Osteoblast (primary cell): ENCODE measurements at regions not wholly inside any gene's neighbourhood (a gene's known extent, or its start where the extent isn't known, plus 50 kb on each side); places are given as distances from the start of the nearest gene placed in this dataset.

Source experiments
- DNase-seq: peaks from one replicate; pipeline ENCODE4 v3.0.0; 2011; ENCODE audit warnings: low spot score, mixed read lengths; ENCODE audit not compliant: insufficient read length; ENCODE audit errors: missing footprints
- H2AFZ ChIP-seq: 2 replicates; pipeline ENCODE4 v1.6.0; 2011; ENCODE audit warnings: mild to moderate bottlenecking, low read length
- H3K27ac ChIP-seq: 2 replicates; pipeline ENCODE4 v1.5.1; 2011; ENCODE audit warnings: mild to moderate bottlenecking, low read depth, low read length, moderate library complexity
- H3K27me3 ChIP-seq: 2 replicates; pipeline ENCODE4 v1.6.0; 2012; ENCODE audit warnings: mild to moderate bottlenecking, control low read depth, inconsistent platforms, low read length, moderate library complexity; ENCODE audit not compliant: insufficient read depth
- H3K36me3 ChIP-seq: 2 replicates; pipeline ENCODE4 v1.5.1; 2011; ENCODE audit warnings: mild to moderate bottlenecking, low read length, control low read depth, moderate library complexity; ENCODE audit not compliant: insufficient read depth
- H3K4me1 ChIP-seq: 2 replicates; pipeline ENCODE4 v1.5.1; 2011; ENCODE audit warnings: mild to moderate bottlenecking, low read length, control low read depth, moderate library complexity; ENCODE audit not compliant: insufficient read depth
- H3K4me2 ChIP-seq: 2 replicates; pipeline ENCODE4 v1.6.0; 2011; ENCODE audit warnings: mild to moderate bottlenecking, low read length; ENCODE audit not compliant: insufficient read depth
- H3K4me3 ChIP-seq: fragments of 200-600 bp; sonication (generic); 3 replicates; pipeline ENCODE4 v1.5.1; 2012; ENCODE audit warnings: mild to moderate bottlenecking, low read length, inconsistent platforms; ENCODE audit not compliant: insufficient read depth
- H3K79me2 ChIP-seq: 2 replicates; pipeline ENCODE4 v1.6.0; 2012; ENCODE audit warnings: mild to moderate bottlenecking, low read length, control low read depth, inconsistent platforms; ENCODE audit not compliant: insufficient read depth
- H3K9me3 ChIP-seq: 2 replicates; pipeline ENCODE4 v1.5.1; 2011; ENCODE audit warnings: low read depth, low read length, control low read depth
- H4K20me1 ChIP-seq: 2 replicates; pipeline ENCODE4 v1.6.0; 2012; ENCODE audit warnings: mild to moderate bottlenecking, low read length, control low read depth; ENCODE audit not compliant: insufficient read depth
- TF ChIP-seq, protein P1 (sequence below): IDR thresholded peaks from 2 replicates; pipeline ENCODE4 v1.5.1; 2011; ENCODE audit warnings: mild to moderate bottlenecking, low read depth, low read length, moderate library complexity; ENCODE audit errors: extremely low read depth

DNA sequence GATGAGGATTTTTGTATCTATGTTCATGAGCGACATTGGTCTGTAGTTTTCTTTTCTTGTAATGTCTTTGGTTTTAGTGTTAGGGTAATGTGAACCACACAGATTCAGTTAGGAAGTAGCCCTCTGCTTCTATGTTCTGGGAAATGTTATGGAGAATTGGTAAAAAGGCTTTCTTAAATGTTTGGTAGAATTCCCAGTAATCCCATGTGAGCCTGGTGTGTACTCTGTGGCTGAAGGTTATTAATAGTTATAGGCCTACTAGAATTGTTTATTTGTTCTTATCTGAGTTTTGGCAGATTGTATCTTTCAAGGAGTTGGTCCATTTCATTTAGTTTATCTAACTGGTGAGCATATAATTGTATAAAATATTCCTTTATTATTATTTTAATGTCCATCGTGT, 484.6 kb upstream of the GHITM start:
- no peak overlapping the region for H2AFZ ChIP-seq
- H3K27me3 ChIP-seq, result no peaks in the 10 kb centered on the region
- TF ChIP-seq, protein P1, sequence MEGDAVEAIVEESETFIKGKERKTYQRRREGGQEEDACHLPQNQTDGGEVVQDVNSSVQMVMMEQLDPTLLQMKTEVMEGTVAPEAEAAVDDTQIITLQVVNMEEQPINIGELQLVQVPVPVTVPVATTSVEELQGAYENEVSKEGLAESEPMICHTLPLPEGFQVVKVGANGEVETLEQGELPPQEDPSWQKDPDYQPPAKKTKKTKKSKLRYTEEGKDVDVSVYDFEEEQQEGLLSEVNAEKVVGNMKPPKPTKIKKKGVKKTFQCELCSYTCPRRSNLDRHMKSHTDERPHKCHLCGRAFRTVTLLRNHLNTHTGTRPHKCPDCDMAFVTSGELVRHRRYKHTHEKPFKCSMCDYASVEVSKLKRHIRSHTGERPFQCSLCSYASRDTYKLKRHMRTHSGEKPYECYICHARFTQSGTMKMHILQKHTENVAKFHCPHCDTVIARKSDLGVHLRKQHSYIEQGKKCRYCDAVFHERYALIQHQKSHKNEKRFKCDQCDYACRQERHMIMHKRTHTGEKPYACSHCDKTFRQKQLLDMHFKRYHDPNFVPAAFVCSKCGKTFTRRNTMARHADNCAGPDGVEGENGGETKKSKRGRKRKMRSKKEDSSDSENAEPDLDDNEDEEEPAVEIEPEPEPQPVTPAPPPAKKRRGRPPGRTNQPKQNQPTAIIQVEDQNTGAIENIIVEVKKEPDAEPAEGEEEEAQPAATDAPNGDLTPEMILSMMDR, result no peak
- no peak for DNase-seq
- no peak overlapping the region for H3K27ac ChIP-seq
- no peaks in the 10 kb centered on the region for H4K20me1 ChIP-seq
- no peaks in the 10 kb centered on the region for H3K4me1 ChIP-seq
- H3K36me3 ChIP-seq, result no peaks in the 10 kb centered on the region
- H3K4me3 ChIP-seq, result no peak overlapping the region
- H3K9me3 ChIP-seq, result no peaks in the 10 kb centered on the region
- no peak overlapping the region for H3K4me2 ChIP-seq
- H3K79me2 ChIP-seq, result no peaks in the 10 kb centered on the region

DNA sequence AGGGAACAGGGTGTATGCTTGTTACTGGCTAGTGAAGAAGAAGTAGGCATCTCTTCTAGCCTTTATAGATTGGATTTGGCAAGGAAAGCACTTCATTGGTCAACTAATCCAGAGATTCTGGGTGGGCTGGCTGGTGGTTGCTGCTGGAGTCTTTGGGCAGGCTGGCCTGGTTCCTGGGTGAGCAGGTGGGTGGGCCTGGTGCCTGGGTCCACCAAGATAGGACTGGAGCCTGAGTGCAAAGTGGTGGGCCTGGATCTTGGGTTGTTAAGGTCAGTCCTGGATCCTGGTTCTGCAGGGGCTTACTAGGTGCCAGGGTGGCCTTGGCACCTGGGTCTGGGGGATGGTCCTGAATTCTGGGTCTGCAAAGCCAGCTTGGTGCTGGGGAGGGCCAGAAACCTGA, 482.4 kb upstream of the GHITM start:
- DNase-seq, result no peak

DNA sequence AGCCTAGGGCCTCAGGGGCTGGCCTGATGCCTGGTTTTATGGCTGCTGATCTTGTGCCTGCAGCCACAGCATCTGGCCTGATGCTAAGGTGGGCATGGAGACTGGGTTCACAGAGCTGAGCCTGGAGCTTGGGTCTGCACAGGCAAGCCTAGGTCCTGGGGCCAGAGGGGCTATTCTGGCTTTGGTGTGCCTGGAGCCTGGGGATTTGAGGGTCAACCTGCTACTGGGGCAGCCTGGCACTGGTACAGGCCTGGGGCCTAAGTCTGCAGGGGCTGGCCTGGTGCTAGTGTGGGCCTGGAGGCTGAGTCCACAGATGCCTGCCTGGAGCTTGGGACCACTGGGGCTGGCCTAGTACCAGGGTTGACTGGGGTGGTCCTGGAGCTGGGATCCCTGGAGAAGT, 481.8 kb upstream of the GHITM start:
- Histone ChIP-seq H3K79me2 (no peaks in the 10 kb centered on the region), H4K20me1 (no peaks in the 10 kb centered on the region), H3K27me3 (no peaks in the 10 kb centered on the region), H3K36me3 (no peaks in the 10 kb centered on the region), H3K4me2 (no peak overlapping the region), H3K9me3 (no peaks in the 10 kb centered on the region), H3K27ac (no peak overlapping the region), H2AFZ (no peak overlapping the region), H3K4me1 (no peaks in the 10 kb centered on the region), H3K4me3 (no peak overlapping the region)
- TF ChIP-seq, protein P1, result no peak
- no peak for DNase-seq

More for the DNA sequence above, 482.4 kb upstream of the GHITM start:
- Histone ChIP-seq H3K4me1 (no peaks in the 10 kb centered on the region), H3K79me2 (no peaks in the 10 kb centered on the region), H3K9me3 (no peaks in the 10 kb centered on the region), H3K36me3 (no peaks in the 10 kb centered on the region), H3K4me3 (no peak overlapping the region), H3K27ac (no peak overlapping the region), H4K20me1 (no peaks in the 10 kb centered on the region), H3K4me2 (no peak overlapping the region), H2AFZ (no peak overlapping the region), H3K27me3 (no peaks in the 10 kb centered on the region)
- TF ChIP-seq, protein P1, result no peak

DNA sequence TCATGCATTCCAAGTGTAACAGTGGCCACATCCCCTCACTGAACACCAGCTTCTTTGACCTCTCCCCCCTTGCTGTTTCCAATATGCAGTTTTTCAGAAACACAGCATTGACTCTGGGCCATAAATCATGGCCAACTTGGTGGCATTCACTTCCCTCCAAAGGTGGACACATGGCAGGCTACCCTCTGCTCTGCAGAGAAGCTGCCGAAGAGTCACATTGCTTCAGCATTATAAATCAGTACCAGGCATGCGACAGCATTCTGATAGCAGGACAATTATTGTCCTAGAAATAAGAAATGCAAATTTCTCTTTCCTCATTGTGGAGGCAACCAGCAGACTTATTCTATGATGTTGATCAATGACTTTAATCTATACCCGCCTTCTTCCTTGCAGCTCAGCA, 475.4 kb upstream of the GHITM start:
- no peak overlapping the region for H3K4me3 ChIP-seq
- no peaks in the 10 kb centered on the region for H3K79me2 ChIP-seq
- no peaks in the 10 kb centered on the region for H3K36me3 ChIP-seq
- no peak overlapping the region for H3K27ac ChIP-seq
- H3K4me1 ChIP-seq, result no peaks in the 10 kb centered on the region
- DNase-seq, result no peak
- TF ChIP-seq, protein P1, result no peak
- H3K9me3 ChIP-seq, result no peaks in the 10 kb centered on the region
- H3K27me3 ChIP-seq, result no peaks in the 10 kb centered on the region
- no peaks in the 10 kb centered on the region for H4K20me1 ChIP-seq
- no peak overlapping the region for H3K4me2 ChIP-seq
- H2AFZ ChIP-seq, result no peak overlapping the region
